ENCODE measurements at regions not wholly inside any gene's neighbourhood (a gene's known extent, or its start where the extent isn't known, plus 50 kb on each side); places are given as distances from the start of the nearest gene placed in this dataset.

DNA sequence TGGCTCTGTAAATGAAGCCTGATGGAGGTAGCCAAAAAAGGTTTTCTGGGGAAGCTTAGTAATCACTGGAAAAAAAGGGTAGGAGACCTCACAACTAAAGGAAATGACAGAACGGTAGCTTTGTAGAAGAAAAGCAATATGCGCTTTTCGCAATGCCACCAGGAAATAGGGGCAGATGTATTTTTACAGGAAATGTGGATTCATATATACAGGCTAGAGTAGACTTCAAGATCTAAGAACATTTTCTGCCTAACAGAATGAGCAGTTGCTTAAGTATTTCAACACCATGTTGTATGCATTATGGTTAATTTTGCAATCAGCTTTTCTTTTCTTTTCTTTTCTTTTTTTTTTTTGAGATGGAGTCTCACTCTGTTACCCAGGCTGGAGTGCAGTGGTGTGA is 219.6 kb downstream of the CD83 start:
- DNase-seq (ENCODE audit: extremely low spot score) = no peak
- H3K9me3 ChIP-seq = no peaks in the 10 kb centered on the region
- no peaks in the 10 kb centered on the region for H3K36me3 ChIP-seq
- no peak overlapping the region for H3K4me3 ChIP-seq
- H3K4me1 ChIP-seq = peaks cover 4 to 13% (median 10%) of the 10 kb centered on the region in 4 donors
- intact Hi-C loops (cut with DNase I) = no loop called here
- H3K27me3 ChIP-seq = no peaks in the 10 kb centered on the region
- TF ChIP-seq, protein P1, sequence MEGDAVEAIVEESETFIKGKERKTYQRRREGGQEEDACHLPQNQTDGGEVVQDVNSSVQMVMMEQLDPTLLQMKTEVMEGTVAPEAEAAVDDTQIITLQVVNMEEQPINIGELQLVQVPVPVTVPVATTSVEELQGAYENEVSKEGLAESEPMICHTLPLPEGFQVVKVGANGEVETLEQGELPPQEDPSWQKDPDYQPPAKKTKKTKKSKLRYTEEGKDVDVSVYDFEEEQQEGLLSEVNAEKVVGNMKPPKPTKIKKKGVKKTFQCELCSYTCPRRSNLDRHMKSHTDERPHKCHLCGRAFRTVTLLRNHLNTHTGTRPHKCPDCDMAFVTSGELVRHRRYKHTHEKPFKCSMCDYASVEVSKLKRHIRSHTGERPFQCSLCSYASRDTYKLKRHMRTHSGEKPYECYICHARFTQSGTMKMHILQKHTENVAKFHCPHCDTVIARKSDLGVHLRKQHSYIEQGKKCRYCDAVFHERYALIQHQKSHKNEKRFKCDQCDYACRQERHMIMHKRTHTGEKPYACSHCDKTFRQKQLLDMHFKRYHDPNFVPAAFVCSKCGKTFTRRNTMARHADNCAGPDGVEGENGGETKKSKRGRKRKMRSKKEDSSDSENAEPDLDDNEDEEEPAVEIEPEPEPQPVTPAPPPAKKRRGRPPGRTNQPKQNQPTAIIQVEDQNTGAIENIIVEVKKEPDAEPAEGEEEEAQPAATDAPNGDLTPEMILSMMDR (IDR thresholded peaks at IDR 0.05) = no peak
- TF ChIP-seq POLR2AphosphoS5 (IDR thresholded peaks at IDR 0.05) = no peak
- TF ChIP-seq POLR2A (IDR thresholded peaks at IDR 0.05; ENCODE audit: low read depth) = no peak
- TF ChIP-seq EP300 (IDR thresholded peaks at IDR 0.05) = no peak
- 82% methylated on average over 3 of the region's 3 CpGs for WGBS
- H3K27ac ChIP-seq (replicated peaks in 1 of 4) = no peak overlapping the region

DNA sequence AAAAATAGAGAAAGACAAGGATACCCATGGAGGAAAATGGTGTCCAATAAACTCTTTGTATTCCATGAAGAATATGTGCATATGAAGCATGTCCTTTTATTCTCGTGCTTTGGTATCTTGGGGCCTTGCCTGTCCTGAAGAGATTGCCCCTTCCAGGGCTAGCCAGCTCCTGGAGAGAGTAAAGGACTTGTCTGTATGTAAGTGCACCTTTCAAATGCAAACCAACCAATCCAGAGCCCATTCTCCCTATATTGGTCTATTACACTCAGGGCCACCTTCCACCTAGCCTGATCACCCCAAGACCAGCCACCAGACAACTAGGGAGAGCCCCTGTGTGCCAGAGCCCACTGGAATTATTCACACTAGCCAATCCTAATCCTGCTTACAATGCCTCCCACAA is 221.6 kb downstream of the CD83 start:
- Histone ChIP-seq H3K4me1 (peaks cover 4 to 13% (median 10%) of the 10 kb centered on the region in 4 donors), H3K27ac (replicated peaks in 1 of 4) (no peak overlapping the region), H3K36me3 (no peaks in the 10 kb centered on the region), H3K27me3 (no peaks in the 10 kb centered on the region), H3K4me3 (no peak overlapping the region), H3K9me3 (no peaks in the 10 kb centered on the region)
- 100% methylated on average over 1 of the region's 1 CpG for WGBS
- no peak for DNase-seq (ENCODE audit: extremely low spot score)
- TF ChIP-seq, protein P1 (IDR thresholded peaks at IDR 0.05) = no peak
- TF ChIP-seq POLR2A (IDR thresholded peaks at IDR 0.05; ENCODE audit: low read depth) (no peak), EP300 (IDR thresholded peaks at IDR 0.05) (no peak), POLR2AphosphoS5 (IDR thresholded peaks at IDR 0.05) (no peak)
- intact Hi-C loops (cut with DNase I) = no loop called here

DNA sequence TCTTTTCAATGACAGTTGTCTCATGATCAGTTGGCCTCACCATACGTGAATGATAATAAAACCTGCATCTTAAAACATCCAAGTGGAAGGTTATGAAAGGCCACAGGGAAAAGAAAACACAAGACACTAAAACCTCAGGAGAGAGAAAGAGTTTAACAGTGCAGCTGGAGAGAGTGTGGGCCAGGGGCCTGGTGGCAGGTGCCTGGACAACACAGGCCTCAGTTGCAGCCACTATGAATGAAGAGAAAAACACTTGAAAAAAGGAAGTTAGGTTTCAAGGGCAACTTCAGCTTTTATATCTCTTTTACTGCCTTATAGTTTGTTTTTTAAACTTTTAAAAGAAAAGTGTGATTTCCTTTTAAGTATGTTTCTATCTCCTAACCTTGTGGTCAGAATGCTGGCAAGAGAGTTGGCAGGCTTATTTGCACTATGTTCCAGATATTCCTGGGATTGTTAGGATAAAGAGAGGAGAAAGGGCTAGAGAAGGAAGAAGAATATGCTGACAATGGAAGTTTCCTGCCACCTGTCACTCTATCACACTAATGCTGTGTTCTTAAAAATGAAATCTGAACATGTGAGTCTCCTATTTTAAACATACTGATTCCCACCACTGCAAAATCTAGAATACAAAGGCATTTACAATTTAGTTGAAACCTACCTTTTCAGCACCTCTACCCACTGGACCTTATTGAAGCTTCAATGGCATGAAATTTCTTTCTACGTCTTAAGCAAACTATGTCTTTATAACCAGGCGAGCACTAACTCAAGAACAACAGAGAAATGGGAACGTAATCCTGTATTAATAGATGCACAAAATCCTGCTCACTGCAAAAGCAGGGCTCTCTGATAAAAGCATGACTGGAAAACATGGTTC is 222.4 kb downstream of the CD83 start:
- H3K4me3 ChIP-seq = no peak overlapping the region
- no peak for DNase-seq (ENCODE audit: extremely low spot score)
- TF ChIP-seq EP300 (IDR thresholded peaks at IDR 0.05) = no peak
- TF ChIP-seq, protein P1 (IDR thresholded peaks at IDR 0.05) = no peak
- TF ChIP-seq POLR2A (IDR thresholded peaks at IDR 0.05; ENCODE audit: low read depth) = no peak
- no peak for TF ChIP-seq POLR2AphosphoS5 (IDR thresholded peaks at IDR 0.05)
- 79% methylated on average over 4 of the region's 4 CpGs for WGBS
- no peaks in the 10 kb centered on the region for H3K9me3 ChIP-seq
- H3K27me3 ChIP-seq = no peaks in the 10 kb centered on the region
- H3K36me3 ChIP-seq = no peaks in the 10 kb centered on the region
- intact Hi-C loops (cut with DNase I) = no loop called here
- peaks cover 4 to 13% (median 10%) of the 10 kb centered on the region in 4 donors for H3K4me1 ChIP-seq
- H3K27ac ChIP-seq (replicated peaks in 1 of 4) = no peak overlapping the region

DNA sequence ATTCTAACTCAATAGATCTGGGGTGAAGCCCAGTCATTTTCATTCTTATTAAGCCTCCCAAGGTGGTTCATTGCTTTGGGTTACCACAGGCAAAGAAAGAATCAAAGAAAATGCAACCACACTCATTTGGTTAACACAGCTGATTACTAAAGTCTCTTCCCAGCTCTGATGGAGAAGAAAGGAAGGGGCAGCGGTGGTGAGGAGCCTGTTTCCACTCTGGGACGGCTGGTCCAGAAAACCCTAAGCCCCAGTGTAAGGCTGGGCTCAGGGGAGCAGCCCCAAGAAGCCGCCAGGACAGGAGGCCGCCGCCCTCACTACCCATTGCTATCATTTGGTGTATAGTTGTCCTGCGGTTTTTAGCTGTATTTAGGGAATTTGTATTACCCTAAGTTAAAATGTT is 226.9 kb downstream of the CD83 start:
- intact Hi-C loops (cut with DNase I) = no loop called here
- DNase-seq (ENCODE audit: extremely low spot score) = no peak
- H3K36me3 ChIP-seq = no peaks in the 10 kb centered on the region

More for the DNA sequence above, 226.9 kb downstream of the CD83 start:
- H3K27ac ChIP-seq (replicated peaks in 1 of 4) = no peak overlapping the region
- H3K9me3 ChIP-seq = no peaks in the 10 kb centered on the region
- 77% methylated on average over 6 of the region's 6 CpGs for WGBS
- TF ChIP-seq POLR2A (IDR thresholded peaks at IDR 0.05; ENCODE audit: low read depth) = no peak
- TF ChIP-seq EP300 (IDR thresholded peaks at IDR 0.05) = no peak
- TF ChIP-seq POLR2AphosphoS5 (IDR thresholded peaks at IDR 0.05) = no peak
- TF ChIP-seq, protein P1 (IDR thresholded peaks at IDR 0.05) = no peak
- H3K27me3 ChIP-seq = no peaks in the 10 kb centered on the region
- H3K4me1 ChIP-seq = peaks cover 4 to 11% (median 9%) of the 10 kb centered on the region in 4 donors
- H3K4me3 ChIP-seq = no peak overlapping the region
